Calu3 (cell line): ENCODE measurements at regions not wholly inside any gene's neighbourhood (a gene's known extent, or its start where the extent isn't known, plus 50 kb on each side); places are given as distances from the start of the nearest gene placed in this dataset.
"Not testable (repeated sequence)": the region's sequence is repeated elsewhere in the genome, so short reads cannot be mapped to it uniquely, and the experiment has no call there.

Experiments used
- BruUV-seq: library from RNA; stranded (reverse); fragments of 400-500 nt; replicated peaks from 2 replicates; lab custom pipeline; 2021; lab: Mats Ljungman, UMichigan
- CTCF ChIA-PET: fragments of 300-600 bp; sonication (Branson Sonifier 250); formaldehyde crosslinking; loops from one replicate; lab custom pipeline; 2022; ENCODE audit warnings: antibody characterized with exemption; lab: Charles Lee
- DNase-seq: peaks from one replicate; pipeline ENCODE4 v3.0.0; 2022
- H3K27ac Mint-ChIP-seq: one replicate; pipeline ENCODE4 v1.8.0; 2022; ENCODE audit warnings: mixed read lengths; ENCODE audit not compliant: unreplicated experiment
- H3K27me3 Mint-ChIP-seq: one replicate; pipeline ENCODE4 v1.8.0; 2022; ENCODE audit warnings: mixed read lengths; ENCODE audit not compliant: unreplicated experiment
- H3K36me3 Mint-ChIP-seq: one replicate; pipeline ENCODE4 v1.8.0; 2022; ENCODE audit warnings: mild to moderate bottlenecking, moderate library complexity, mixed read lengths; ENCODE audit not compliant: insufficient read depth, unreplicated experiment
- H3K4me1 Mint-ChIP-seq: one replicate; pipeline ENCODE4 v1.8.0; 2022; ENCODE audit warnings: mild to moderate bottlenecking, low read depth, mixed read lengths; ENCODE audit not compliant: unreplicated experiment
- H3K4me3 Mint-ChIP-seq: one replicate; pipeline ENCODE4 v1.8.0; 2022; ENCODE audit warnings: mild to moderate bottlenecking, low read depth, moderate library complexity, mixed read lengths; ENCODE audit not compliant: unreplicated experiment
- H3K9me3 Mint-ChIP-seq: one replicate; pipeline ENCODE4 v1.8.0; 2022; ENCODE audit warnings: low read depth, mixed read lengths; ENCODE audit not compliant: unreplicated experiment
- intact Hi-C: fragments of 100-400 bp; cut with micrococcal nuclease; formaldehyde crosslinking; loops from one replicate; pipeline ENCODE4 v1.10.0; 2022; ENCODE audit not compliant: unreplicated experiment
- TF ChIP-seq, protein P1 (sequence below): fragments of 200-600 bp; IDR thresholded peaks from one replicate; pipeline ENCODE4 v1.8.0; 2022; ENCODE audit warnings: antibody characterized with exemption; ENCODE audit not compliant: unreplicated experiment

DNA sequence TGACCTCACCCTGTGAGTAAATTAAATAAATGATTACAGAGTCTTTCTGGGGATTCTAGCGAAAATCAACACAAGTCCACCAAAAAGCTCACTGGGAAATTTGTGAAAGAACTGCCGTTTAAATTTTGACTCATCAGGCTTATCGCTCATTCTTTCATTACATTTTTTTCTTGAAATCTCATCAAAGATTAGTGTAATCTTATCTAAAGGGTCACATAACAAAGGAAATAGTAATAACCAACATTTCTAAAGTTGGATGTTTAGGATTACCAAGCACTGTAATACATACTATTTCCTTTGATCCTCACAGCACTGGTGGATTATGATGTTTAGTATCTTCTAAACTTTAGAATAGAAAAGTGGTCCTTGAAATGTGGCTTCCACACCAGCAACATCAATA lies 111.1 kb upstream of the CBLB start:
- DNase-seq, result no peak
- TF ChIP-seq, protein P1, sequence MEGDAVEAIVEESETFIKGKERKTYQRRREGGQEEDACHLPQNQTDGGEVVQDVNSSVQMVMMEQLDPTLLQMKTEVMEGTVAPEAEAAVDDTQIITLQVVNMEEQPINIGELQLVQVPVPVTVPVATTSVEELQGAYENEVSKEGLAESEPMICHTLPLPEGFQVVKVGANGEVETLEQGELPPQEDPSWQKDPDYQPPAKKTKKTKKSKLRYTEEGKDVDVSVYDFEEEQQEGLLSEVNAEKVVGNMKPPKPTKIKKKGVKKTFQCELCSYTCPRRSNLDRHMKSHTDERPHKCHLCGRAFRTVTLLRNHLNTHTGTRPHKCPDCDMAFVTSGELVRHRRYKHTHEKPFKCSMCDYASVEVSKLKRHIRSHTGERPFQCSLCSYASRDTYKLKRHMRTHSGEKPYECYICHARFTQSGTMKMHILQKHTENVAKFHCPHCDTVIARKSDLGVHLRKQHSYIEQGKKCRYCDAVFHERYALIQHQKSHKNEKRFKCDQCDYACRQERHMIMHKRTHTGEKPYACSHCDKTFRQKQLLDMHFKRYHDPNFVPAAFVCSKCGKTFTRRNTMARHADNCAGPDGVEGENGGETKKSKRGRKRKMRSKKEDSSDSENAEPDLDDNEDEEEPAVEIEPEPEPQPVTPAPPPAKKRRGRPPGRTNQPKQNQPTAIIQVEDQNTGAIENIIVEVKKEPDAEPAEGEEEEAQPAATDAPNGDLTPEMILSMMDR, result no peak
- H3K4me3 Mint-ChIP-seq, result no peak overlapping the region
- no peak overlapping the region for H3K27ac Mint-ChIP-seq
- H3K36me3 Mint-ChIP-seq, result no peaks in the 10 kb centered on the region
- CTCF ChIA-PET, result no interaction called here
- intact Hi-C loops, result no loop called here
- no peaks in the 10 kb centered on the region for H3K4me1 Mint-ChIP-seq
- peaks cover 2% of the 10 kb centered on the region for H3K9me3 Mint-ChIP-seq
- BruUV-seq, result no TSS peak
- H3K27me3 Mint-ChIP-seq, result no peaks in the 10 kb centered on the region

DNA sequence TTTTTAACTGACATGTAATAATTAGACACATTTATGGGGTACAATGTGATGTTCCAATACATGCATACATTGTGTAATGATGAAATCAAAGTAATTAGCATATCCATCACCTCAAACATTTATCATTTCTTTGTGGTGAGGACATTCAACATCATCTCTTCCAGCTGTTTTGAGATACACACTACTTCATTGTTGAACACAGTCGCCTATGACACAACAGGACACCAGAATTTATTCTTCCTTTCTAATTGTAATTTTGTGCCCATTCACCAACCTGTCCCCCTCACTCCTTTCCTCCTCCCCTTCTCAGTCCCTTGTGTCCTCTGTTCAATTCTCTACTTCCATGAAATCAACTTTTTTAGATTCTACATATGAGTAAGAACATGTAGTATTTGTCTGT lies 113.4 kb upstream of the CBLB start:
- TF ChIP-seq, protein P1, result no peak
- Mint-ChIP-seq H3K9me3 (peaks cover 2% of the 10 kb centered on the region), H3K27me3 (no peaks in the 10 kb centered on the region), H3K4me3 (no peak overlapping the region), H3K4me1 (no peaks in the 10 kb centered on the region), H3K36me3 (no peaks in the 10 kb centered on the region), H3K27ac (no peak overlapping the region)
- no TSS peak for BruUV-seq
- CTCF ChIA-PET, result no interaction called here
- intact Hi-C loops, result no loop called here
- no peak for DNase-seq

DNA sequence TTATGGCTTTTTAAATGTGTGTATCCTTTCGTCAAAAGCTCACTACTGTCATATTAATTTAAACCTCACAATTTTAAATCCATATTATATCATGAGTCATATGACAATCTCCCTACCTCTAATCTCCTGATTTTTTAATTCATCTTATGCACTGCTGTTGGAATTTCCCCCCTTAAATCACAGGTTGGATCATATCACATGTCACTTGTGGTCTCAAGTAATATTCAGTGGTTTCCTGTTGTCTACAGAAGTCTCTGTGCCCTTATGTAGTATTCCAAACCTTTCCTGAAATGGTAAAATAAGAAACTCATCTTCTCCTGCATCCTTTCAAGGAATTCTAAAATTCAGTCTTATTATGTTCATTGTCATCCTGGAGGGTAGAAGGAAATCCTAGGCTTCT lies 116.0 kb upstream of the CBLB start:
- TF ChIP-seq, protein P1, result no peak
- intact Hi-C loops, result no loop called here
- BruUV-seq, result no TSS peak
- no peaks in the 10 kb centered on the region for H3K27me3 Mint-ChIP-seq
- H3K4me3 Mint-ChIP-seq, result no peak overlapping the region
- peaks cover 8% of the 10 kb centered on the region for H3K4me1 Mint-ChIP-seq
- H3K36me3 Mint-ChIP-seq, result no peaks in the 10 kb centered on the region
- no peak overlapping the region for H3K27ac Mint-ChIP-seq
- DNase-seq, result no peak
- CTCF ChIA-PET, result no interaction called here
- H3K9me3 Mint-ChIP-seq, result peaks cover 2% of the 10 kb centered on the region

DNA sequence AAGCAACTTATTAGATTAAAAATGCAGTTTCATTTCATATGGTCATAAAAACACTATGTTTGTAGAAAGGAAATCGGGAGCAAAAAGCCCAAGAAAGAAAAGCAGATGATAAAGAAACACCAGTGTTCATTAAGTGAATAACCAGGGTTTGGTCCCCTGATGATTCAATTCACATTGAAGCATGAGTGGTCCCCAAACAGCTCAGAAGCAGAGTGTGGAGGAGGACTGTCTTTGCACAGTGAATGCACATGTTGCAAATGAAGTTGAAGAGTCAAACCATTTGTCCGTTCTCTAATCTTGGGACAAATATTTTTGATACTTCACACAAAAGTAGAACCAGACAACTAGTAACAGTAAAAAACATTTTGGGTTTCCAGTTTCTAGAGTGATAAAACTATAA lies 117.5 kb upstream of the CBLB start:
- H3K27ac Mint-ChIP-seq, H3K36me3 Mint-ChIP-seq, H3K4me3 Mint-ChIP-seq, BruUV-seq, CTCF ChIA-PET, H3K27me3 Mint-ChIP-seq, H3K4me1 Mint-ChIP-seq, intact Hi-C loops, H3K9me3 Mint-ChIP-seq, DNase-seq: not testable (repeated sequence)

DNA sequence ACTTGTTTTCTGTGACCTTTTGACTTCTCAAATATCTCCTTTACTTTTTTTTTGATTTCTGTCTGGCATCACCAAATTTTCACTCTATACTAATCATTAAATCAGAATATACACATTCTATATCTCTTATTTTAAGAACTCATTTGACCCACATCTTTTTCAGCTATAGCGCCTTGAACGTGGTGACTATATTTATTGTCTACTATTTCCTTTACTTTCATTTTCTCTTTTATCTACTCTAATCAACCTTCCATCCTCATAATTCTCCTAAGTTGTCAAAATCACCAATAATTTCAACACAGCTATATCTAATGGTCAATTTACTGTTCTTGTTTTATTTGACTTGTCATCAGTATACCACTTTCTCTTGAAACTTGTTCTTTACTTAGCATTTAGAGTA lies 119.0 kb upstream of the CBLB start:
- Mint-ChIP-seq H3K4me3 (no peak overlapping the region), H3K27me3 (no peaks in the 10 kb centered on the region), H3K9me3 (peaks cover 2% of the 10 kb centered on the region), H3K4me1 (peaks cover 8% of the 10 kb centered on the region), H3K27ac (no peak overlapping the region), H3K36me3 (no peaks in the 10 kb centered on the region)
- no TSS peak for BruUV-seq
- CTCF ChIA-PET, result no interaction called here
- DNase-seq, result no peak
- TF ChIP-seq, protein P1, result no peak
- intact Hi-C loops, result no loop called here
